ENCODE measurements at regions not wholly inside any gene's neighbourhood (a gene's known extent, or its start where the extent isn't known, plus 50 kb on each side); places are given as distances from the start of the nearest gene placed in this dataset.

DNA sequence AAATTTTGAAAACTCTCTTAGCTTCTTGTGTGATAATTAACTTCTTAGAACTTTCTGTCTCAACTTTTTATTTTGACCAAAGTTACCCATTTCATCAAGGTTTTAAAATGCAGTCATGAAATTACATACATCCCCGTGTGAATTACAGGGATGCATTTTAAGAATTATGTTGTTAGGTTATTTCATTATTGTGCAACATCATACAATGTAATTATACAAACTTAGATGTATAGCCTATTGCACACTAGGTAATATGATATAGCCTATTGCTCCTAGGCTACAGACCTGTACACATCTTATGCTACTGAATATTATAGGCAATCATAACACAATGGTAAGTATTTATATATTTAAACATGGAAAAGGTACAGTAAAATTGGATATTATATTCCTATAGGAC, 228.1 kb upstream of the C11orf87 start:
- TF ChIP-seq, protein P1, sequence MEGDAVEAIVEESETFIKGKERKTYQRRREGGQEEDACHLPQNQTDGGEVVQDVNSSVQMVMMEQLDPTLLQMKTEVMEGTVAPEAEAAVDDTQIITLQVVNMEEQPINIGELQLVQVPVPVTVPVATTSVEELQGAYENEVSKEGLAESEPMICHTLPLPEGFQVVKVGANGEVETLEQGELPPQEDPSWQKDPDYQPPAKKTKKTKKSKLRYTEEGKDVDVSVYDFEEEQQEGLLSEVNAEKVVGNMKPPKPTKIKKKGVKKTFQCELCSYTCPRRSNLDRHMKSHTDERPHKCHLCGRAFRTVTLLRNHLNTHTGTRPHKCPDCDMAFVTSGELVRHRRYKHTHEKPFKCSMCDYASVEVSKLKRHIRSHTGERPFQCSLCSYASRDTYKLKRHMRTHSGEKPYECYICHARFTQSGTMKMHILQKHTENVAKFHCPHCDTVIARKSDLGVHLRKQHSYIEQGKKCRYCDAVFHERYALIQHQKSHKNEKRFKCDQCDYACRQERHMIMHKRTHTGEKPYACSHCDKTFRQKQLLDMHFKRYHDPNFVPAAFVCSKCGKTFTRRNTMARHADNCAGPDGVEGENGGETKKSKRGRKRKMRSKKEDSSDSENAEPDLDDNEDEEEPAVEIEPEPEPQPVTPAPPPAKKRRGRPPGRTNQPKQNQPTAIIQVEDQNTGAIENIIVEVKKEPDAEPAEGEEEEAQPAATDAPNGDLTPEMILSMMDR (IDR thresholded peaks at IDR 0.05): no peak
- TF ChIP-seq POLR2A (IDR thresholded peaks at IDR 0.05): no peak
- DNase-seq: no peak
- Histone ChIP-seq H3K27me3 (no peaks in the 10 kb centered on the region), H3K27ac (no peak overlapping the region), H3K36me3 (replicated peaks in 1 of 2) (no peaks in the 10 kb centered on the region), H3K4me3 (no peak overlapping the region), H3K4me1 (replicated peaks in 1 of 2) (no peaks in the 10 kb centered on the region), H3K9me3 (replicated peaks in 1 of 3) (no peaks in the 10 kb centered on the region)
- intact Hi-C loops (cut with DNase I): no loop called here
- 68 to 84% (median 80%) methylated on average over 1 of the region's 1 CpG for WGBS, 4 donors

GRCh38 chr11:109196016-109196415, 226.0 kb upstream of the C11orf87 start:
- Histone ChIP-seq H3K36me3 (replicated peaks in 1 of 2) (no peaks in the 10 kb centered on the region), H3K9me3 (replicated peaks in 1 of 3) (no peaks in the 10 kb centered on the region), H3K27ac (no peak overlapping the region), H3K4me1 (replicated peaks in 1 of 2) (no peaks in the 10 kb centered on the region), H3K4me3 (no peak overlapping the region), H3K27me3 (no peaks in the 10 kb centered on the region)
- no peak for TF ChIP-seq POLR2A (IDR thresholded peaks at IDR 0.05)
- TF ChIP-seq, protein P1 (IDR thresholded peaks at IDR 0.05): no peak
- no peak for DNase-seq
- 82 to 91% (median 89%) methylated on average over 2 of the region's 2 CpGs for WGBS, 4 donors
- intact Hi-C loops (cut with DNase I): no loop called here

DNA sequence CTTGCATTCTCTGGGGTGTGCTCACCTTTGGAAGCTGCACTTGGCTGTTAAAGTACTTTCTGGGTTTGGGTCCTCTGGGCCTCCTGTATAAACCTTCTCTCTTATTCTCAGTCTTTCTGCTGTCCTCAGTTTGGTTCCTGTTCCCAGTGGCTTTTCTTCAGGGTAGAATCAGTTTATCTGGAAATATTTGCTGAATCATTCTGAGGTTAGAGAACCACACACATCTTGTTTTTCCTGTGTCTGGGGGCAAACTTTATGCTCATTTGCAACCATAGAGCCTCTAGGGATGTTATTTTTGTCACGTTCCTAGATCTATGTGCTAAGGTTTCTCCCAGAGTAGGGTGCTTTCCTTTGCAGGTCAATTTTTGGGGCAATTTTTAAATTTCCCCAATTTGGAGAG, 224.3 kb upstream of the C11orf87 start:
- WGBS, 4 donors: 49 to 83% (median 61%) methylated on average over 1 of the region's 1 CpG
- no peaks in the 10 kb centered on the region for H3K4me1 ChIP-seq (replicated peaks in 1 of 2)
- TF ChIP-seq, protein P1 (IDR thresholded peaks at IDR 0.05): no peak
- TF ChIP-seq POLR2A (IDR thresholded peaks at IDR 0.05): no peak
- H3K27ac ChIP-seq: no peak overlapping the region
- no peak for DNase-seq
- H3K4me3 ChIP-seq: no peak overlapping the region
- H3K27me3 ChIP-seq: no peaks in the 10 kb centered on the region
- no peaks in the 10 kb centered on the region for H3K9me3 ChIP-seq (replicated peaks in 1 of 3)
- intact Hi-C loops (cut with DNase I): no loop called here
- no peaks in the 10 kb centered on the region for H3K36me3 ChIP-seq (replicated peaks in 1 of 2)

GRCh38 chr11:109203176-109203575, 218.8 kb upstream of the C11orf87 start:
- intact Hi-C loops (cut with DNase I): no loop called here
- DNase-seq: no peak
- Histone ChIP-seq H3K4me3 (no peak overlapping the region), H3K36me3 (replicated peaks in 1 of 2) (no peaks in the 10 kb centered on the region), H3K9me3 (replicated peaks in 1 of 3) (no peaks in the 10 kb centered on the region), H3K4me1 (replicated peaks in 1 of 2) (no peaks in the 10 kb centered on the region), H3K27me3 (no peaks in the 10 kb centered on the region), H3K27ac (no peak overlapping the region)
- TF ChIP-seq POLR2A (IDR thresholded peaks at IDR 0.05): no peak
- TF ChIP-seq, protein P1 (IDR thresholded peaks at IDR 0.05): no peak
- 76 to 91% (median 88%) methylated on average over 1 of the region's 1 CpG for WGBS, 4 donors

Measured in adrenal gland (tissue), 9 donors.